ENCODE measurements at regions not wholly inside any gene's neighbourhood (a gene's known extent, or its start where the extent isn't known, plus 50 kb on each side); places are given as distances from the start of the nearest gene placed in this dataset.

- TF ChIP-seq RAD21 (IDR thresholded peaks at IDR 0.05; ENCODE audit: low read depth) (no peak), MAX (IDR thresholded peaks at IDR 0.05) (no peak), EP300 (IDR thresholded peaks at IDR 0.05; ENCODE audit: borderline replicate concordance) (no peak), YY1 (IDR thresholded peaks at IDR 0.05; ENCODE audit: low read depth) (no peak), TAF1 (IDR thresholded peaks at IDR 0.05; ENCODE audit: low read depth) (no peak), TEAD4 (IDR thresholded peaks at IDR 0.05) (no peak), FOXM1 (IDR thresholded peaks at IDR 0.05; ENCODE audit: borderline replicate concordance, low read depth) (no peak), TCF12 (IDR thresholded peaks at IDR 0.05; ENCODE audit: low read depth) (no peak)
These were observed 552.5 kb upstream of the EEF2KMT start for GRCh38 chr16:5649762-5650743.

All from Ishikawa (cell line).